GM12873 (cell line): ENCODE measurements at regions not wholly inside any gene's neighbourhood (a gene's known extent, or its start where the extent isn't known, plus 50 kb on each side); places are given as distances from the start of the nearest gene placed in this dataset.

Experiments used
- TF ChIP-seq, protein P1 (sequence below): IDR thresholded peaks from 2 replicates; pipeline ENCODE4 v1.5.1; 2012; ENCODE audit warnings: low read depth, mild to moderate bottlenecking, moderate library complexity, low read length, control low read depth; ENCODE audit not compliant: insufficient read depth; ENCODE audit errors: missing control alignments

DNA sequence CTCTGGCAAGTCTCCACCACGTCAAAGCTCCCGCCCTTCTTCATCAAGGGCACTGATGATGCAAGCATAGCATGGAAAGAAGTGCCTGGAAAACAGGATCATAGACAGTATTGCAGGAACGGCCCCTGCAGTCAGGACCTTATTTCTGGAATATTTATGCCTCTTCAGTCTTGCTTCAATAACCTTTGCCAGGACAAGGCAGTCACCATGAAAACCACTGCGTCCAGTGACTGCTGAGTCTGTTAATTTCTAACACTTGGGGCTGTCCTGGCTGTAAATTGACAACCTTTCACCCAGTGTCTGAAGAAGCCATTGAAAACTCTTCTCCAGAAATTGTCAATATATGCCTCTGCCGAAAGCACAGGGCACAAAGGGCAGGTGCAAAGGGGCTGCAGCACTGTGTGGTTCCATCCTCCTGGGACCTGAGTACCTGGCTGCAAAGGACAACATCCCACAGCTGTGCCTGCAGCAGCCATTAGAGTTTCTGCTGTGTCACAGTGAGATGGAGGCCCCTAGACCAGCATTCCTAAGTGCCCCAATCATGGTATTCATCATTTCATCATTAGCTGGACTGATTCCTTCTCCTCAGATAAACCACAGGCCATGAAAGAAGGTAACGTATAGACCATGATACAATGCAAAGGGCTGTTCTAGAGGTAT, 819.6 kb downstream of the RNF144A start:
- TF ChIP-seq, protein P1, sequence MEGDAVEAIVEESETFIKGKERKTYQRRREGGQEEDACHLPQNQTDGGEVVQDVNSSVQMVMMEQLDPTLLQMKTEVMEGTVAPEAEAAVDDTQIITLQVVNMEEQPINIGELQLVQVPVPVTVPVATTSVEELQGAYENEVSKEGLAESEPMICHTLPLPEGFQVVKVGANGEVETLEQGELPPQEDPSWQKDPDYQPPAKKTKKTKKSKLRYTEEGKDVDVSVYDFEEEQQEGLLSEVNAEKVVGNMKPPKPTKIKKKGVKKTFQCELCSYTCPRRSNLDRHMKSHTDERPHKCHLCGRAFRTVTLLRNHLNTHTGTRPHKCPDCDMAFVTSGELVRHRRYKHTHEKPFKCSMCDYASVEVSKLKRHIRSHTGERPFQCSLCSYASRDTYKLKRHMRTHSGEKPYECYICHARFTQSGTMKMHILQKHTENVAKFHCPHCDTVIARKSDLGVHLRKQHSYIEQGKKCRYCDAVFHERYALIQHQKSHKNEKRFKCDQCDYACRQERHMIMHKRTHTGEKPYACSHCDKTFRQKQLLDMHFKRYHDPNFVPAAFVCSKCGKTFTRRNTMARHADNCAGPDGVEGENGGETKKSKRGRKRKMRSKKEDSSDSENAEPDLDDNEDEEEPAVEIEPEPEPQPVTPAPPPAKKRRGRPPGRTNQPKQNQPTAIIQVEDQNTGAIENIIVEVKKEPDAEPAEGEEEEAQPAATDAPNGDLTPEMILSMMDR: no peak

- TF ChIP-seq, protein P1: no peak
Measured at GRCh38 chr2:7738596-7738995, 821.4 kb downstream of the RNF144A start.

DNA sequence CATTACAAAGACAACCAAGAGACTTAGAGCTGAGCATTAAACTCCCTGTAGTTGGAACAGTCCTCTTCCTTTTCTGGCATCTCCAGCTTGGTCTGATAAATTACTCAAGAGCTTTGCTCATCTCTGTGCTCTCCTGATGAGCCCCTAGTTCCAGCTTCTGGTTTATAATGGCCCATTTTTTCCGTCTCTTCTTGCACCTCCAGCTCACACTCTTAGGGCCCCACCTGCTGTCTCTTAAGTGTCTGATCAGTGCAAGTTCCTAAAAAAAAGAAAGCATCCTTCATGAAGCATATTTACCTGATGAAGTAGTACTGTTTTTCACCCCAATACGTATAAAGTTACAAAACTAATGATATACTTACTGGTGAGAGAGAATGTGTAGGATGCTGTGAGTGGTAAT, 822.9 kb downstream of the RNF144A start:
- TF ChIP-seq, protein P1: no peak

- TF ChIP-seq, protein P1: no peak
Measured at GRCh38 chr2:7742301-7742700, 825.1 kb downstream of the RNF144A start.

DNA sequence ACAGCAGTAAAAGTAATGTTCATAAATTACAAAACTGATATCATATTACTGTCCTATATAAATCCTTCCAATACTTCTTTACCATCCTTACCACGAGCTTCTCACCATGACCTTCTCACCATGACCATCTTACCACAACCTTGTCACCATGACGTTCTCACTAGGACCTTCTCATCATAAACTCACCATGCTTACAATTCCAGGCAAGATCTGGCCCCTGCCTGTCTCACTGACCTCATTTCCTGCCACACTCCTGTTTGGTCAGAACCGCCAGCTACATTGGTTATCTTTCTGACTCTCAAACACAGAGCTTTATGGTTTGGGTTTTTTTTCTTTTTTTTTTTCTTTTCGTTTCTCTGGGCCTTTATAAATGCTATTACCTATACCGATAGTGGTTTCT, 827.6 kb downstream of the RNF144A start:
- TF ChIP-seq, protein P1: no peak

GRCh38 chr2:7745369-7745768, 828.2 kb downstream of the RNF144A start:
- TF ChIP-seq, protein P1: no peak

DNA sequence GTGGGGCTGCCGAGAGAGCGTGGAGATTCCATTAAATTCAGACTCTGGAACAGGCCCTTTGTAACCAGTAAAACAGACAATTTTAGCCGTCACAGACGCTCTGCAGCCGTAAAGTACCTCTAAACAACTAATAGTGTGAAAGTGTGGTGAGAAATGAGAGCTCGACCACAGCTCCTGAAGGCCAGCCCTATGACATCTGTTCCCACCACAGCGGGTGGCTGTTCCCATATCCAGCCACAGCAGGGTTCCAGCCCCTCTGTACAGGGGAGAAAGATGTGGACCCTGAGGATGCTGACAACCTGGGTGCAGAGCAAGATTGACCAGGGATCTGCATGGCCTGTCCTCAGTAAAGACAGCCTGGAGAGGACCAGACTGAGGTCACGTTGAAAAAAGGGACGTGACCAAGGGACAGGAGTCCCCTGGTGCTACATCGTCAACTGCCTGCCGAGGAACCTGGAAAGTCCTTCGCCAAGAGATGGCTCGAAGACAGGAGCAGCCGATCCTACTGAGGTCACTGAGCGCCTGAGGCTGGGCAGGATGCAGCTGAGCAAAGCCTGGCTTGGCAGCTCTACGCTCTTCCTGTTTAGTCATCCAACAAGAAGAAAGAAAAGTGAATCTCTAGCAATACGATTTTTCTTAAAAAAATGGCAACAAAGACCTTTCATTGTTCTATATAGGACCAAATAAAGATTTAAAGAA, 831.7 kb downstream of the RNF144A start:
- TF ChIP-seq, protein P1: no peak
